SK-N-SH treated with all-trans-retinoic acid at 6 μM for 48 hours (cell line): ENCODE measurements at regions not wholly inside any gene's neighbourhood (a gene's known extent, or its start where the extent isn't known, plus 50 kb on each side); places are given as distances from the start of the nearest gene placed in this dataset.

Experiments used
- ATAC-seq: fragments of 200-7000 bp; cut with Tn5 transposase; 3 replicates; pipeline ENCODE4 v1.9.1; 2020; ENCODE audit warnings: mild to moderate bottlenecking, moderate library complexity
- CREB5 ChIP-seq: fragments of 250-450 bp; sonication (Bioruptor Pico); IDR thresholded peaks from 2 replicates; pipeline ENCODE4 v1.5.1; 2020; ENCODE audit warnings: low read depth, mild to moderate bottlenecking, moderate library complexity
- ESRRG ChIP-seq: fragments of 250-450 bp; sonication (Bioruptor Pico); IDR thresholded peaks from 2 replicates; pipeline ENCODE4 v1.6.1; 2021; ENCODE audit warnings: mild to moderate bottlenecking
- GLIS3 ChIP-seq: fragments of 250-450 bp; sonication (Bioruptor Pico); IDR thresholded peaks from 2 replicates; pipeline ENCODE4 v1.5.0; 2020; ENCODE audit warnings: mild to moderate bottlenecking, moderate library complexity
- PATZ1 ChIP-seq: fragments of 250-450 bp; sonication (Bioruptor Pico); IDR thresholded peaks from 2 replicates; pipeline ENCODE4 v1.8.0; 2020; ENCODE audit warnings: mild to moderate bottlenecking, moderate library complexity, borderline replicate concordance
- POU6F1 ChIP-seq: fragments of 250-450 bp; sonication (Bioruptor Pico); IDR thresholded peaks from 2 replicates; pipeline ENCODE4 v1.8.0; 2021; ENCODE audit warnings: low read depth, mild to moderate bottlenecking, moderate library complexity, borderline replicate concordance
- PPARA ChIP-seq: fragments of 250-450 bp; sonication (Bioruptor Pico); IDR thresholded peaks from 2 replicates; pipeline ENCODE4 v1.5.0; 2020; ENCODE audit warnings: mild to moderate bottlenecking, borderline replicate concordance
- RARB ChIP-seq: fragments of 250-450 bp; sonication (Bioruptor Pico); IDR thresholded peaks from 2 replicates; pipeline ENCODE4 v1.8.0; 2021; ENCODE audit warnings: mild to moderate bottlenecking, moderate library complexity
- TCF4 ChIP-seq: fragments of 250-450 bp; sonication (Bioruptor Pico); IDR thresholded peaks from 2 replicates; pipeline ENCODE4 v1.8.0; 2021; ENCODE audit warnings: mild to moderate bottlenecking, moderate library complexity, borderline replicate concordance
- TOX ChIP-seq: fragments of 250-450 bp; sonication (Bioruptor Pico); IDR thresholded peaks from 2 replicates; pipeline ENCODE4 v1.8.0; 2021; ENCODE audit warnings: mild to moderate bottlenecking, moderate library complexity, borderline replicate concordance
- TSHZ2 ChIP-seq: fragments of 250-450 bp; sonication (Bioruptor Pico); IDR thresholded peaks from 2 replicates; pipeline ENCODE4 v1.5.0; 2020; ENCODE audit warnings: mild to moderate bottlenecking, moderate library complexity
- ZC3H10 ChIP-seq: fragments of 250-450 bp; sonication (Bioruptor Pico); IDR thresholded peaks from 2 replicates; pipeline ENCODE4 v1.5.1; 2021; ENCODE audit warnings: mild to moderate bottlenecking, moderate library complexity
- ZFP30 ChIP-seq: fragments of 450-650 bp; formaldehyde crosslinking; IDR thresholded peaks from 2 replicates; pipeline ENCODE4 v1.5.0; 2022; ENCODE audit warnings: mild to moderate bottlenecking, moderate library complexity
- ZNF565 ChIP-seq: fragments of 450-650 bp; formaldehyde crosslinking; conservative IDR thresholded peaks from 2 replicates; pipeline ENCODE4 v1.5.0; 2020; ENCODE audit warnings: low read depth, mild to moderate bottlenecking, moderate library complexity
- ZNF70 ChIP-seq: fragments of 450-650 bp; formaldehyde crosslinking; IDR thresholded peaks from 2 replicates; pipeline ENCODE4 v1.5.0; 2020; ENCODE audit warnings: mild to moderate bottlenecking, moderate library complexity
- ZNF8 ChIP-seq: fragments of 450-650 bp; formaldehyde crosslinking; IDR thresholded peaks from 2 replicates; pipeline ENCODE4 v1.5.0; 2020; ENCODE audit warnings: mild to moderate bottlenecking, moderate library complexity

GRCh38 chr3:64867224-64867623 is 179.4 kb upstream of the ADAMTS9 start:
- TF ChIP-seq RARB (CRISPR knock-in tag) (no peak), CREB5 (CRISPR knock-in tag) (no peak)
- no peak for ATAC-seq

- TF ChIP-seq RARB (CRISPR knock-in tag) (no peak), ZNF70 (CRISPR knock-in tag) (no peak)
- no peak for ATAC-seq
Measured at GRCh38 chr3:64865839-64866570, 178.2 kb upstream of the ADAMTS9 start.

GRCh38 chr3:64863226-64864212 is 175.7 kb upstream of the ADAMTS9 start:
- TF ChIP-seq PPARA (CRISPR knock-in tag) (no peak), RARB (CRISPR knock-in tag) (no peak), ZFP30 (CRISPR knock-in tag) (no peak)
- ATAC-seq: no peak

- TF ChIP-seq ESRRG (CRISPR knock-in tag) (no peak), RARB (CRISPR knock-in tag) (no peak), ZC3H10 (CRISPR knock-in tag) (no peak), TOX (no peak), PPARA (CRISPR knock-in tag) (no peak), TSHZ2 (CRISPR knock-in tag) (no peak), TCF4 (CRISPR knock-in tag) (no peak), PATZ1 (CRISPR knock-in tag) (no peak), ZNF8 (CRISPR knock-in tag) (no peak), CREB5 (CRISPR knock-in tag) (no peak), POU6F1 (no peak), GLIS3 (CRISPR knock-in tag) (no peak), ZNF565 (CRISPR knock-in tag) (no peak)
- ATAC-seq: no peak
Measured at GRCh38 chr3:64861684-64862083, 173.9 kb upstream of the ADAMTS9 start.
